K562 (cell line): ENCODE measurements at regions not wholly inside any gene's neighbourhood (a gene's known extent, or its start where the extent isn't known, plus 50 kb on each side); places are given as distances from the start of the nearest gene placed in this dataset.

Source experiments
- ATAC-seq: fragments of 200-7000 bp; cut with Tn5 transposase; 3 replicates; pipeline ENCODE4 v1.9.1; 2020; ENCODE audit warnings: moderate library complexity
- BruUV-seq: library from RNA; stranded (reverse); fragments of 400-500 nt; replicated peaks from 2 replicates; lab custom pipeline; 2021; lab: Mats Ljungman, UMichigan
- CTCF ChIA-PET: fragments of 300-600 bp; formaldehyde crosslinking; extraction: SDS; loops from one replicate; lab custom pipeline; 2021; ENCODE audit warnings: low intra/inter-chr PET ratio; lab: Yijun Ruan, JAX
- POLR2A ChIA-PET: fragments of 300-600, 350-650 bp; sonication (Branson Sonifier 250); formaldehyde crosslinking; extraction: SDS; loops from one replicate; lab custom pipeline; 2021; ENCODE audit warnings: antibody characterized with exemption, inconsistent platforms; lab: Yijun Ruan, JAX
- DNase-seq, 4 experiments: peaks; one replicate each; pipeline versions ENCODE4 v3.0.0 to v3.0.0-alpha.2; 2011 to 2018; ENCODE audit warnings: low spot score in 3 of 4, mixed read lengths in 3 of 4; ENCODE audit errors: extremely low read depth in 1 of 4
- FAIRE-seq: peaks from 2 replicates; lab custom pipeline; 2011; peaks lifted over from hg19 to GRCh38; lab: Jason Lieb, UNC
- H2AFZ ChIP-seq: 2 replicates; pipeline ENCODE4 v1.6.0; 2011; ENCODE audit warnings: low read depth, low read length, control low read depth, inconsistent platforms
- H3K27ac ChIP-seq: fragments of 200-600 bp; 3 replicates; pipeline ENCODE4 v1.8.0; 2011; ENCODE audit warnings: low read depth, mild to moderate bottlenecking, control low read depth, inconsistent platforms, low read length, moderate library complexity, mixed read lengths; ENCODE audit errors: extremely low read depth
- H3K27me3 ChIP-seq, 2 experiments: fragments of 300-600 bp in 1 of 2; 2 replicates in 1 of 2; 3 replicates in 1 of 2; pipeline versions ENCODE4 v1.6.0 to v1.8.0; 2011; ENCODE audit warnings: inconsistent platforms in 2 of 2, low read length in 2 of 2, mild to moderate bottlenecking in 1 of 2, mixed read lengths in 1 of 2, moderate library complexity in 1 of 2; ENCODE audit not compliant: control insufficient read depth in 2 of 2, insufficient read depth in 2 of 2
- H3K36me3 ChIP-seq: fragments of 300-600 bp; 3 replicates; pipeline ENCODE4 v1.8.0; 2011; ENCODE audit warnings: mild to moderate bottlenecking, low read length, inconsistent platforms; ENCODE audit not compliant: control insufficient read depth, insufficient read depth
- H3K4me1 ChIP-seq, 2 experiments: fragments of 200-600 bp in 1 of 2; replicated peaks in 1 of 2; 2 replicates in 1 of 2; 3 replicates in 1 of 2; pipeline versions ENCODE4 v1.5.1 to v1.8.0; 2011; ENCODE audit warnings: inconsistent platforms in 2 of 2, low read length in 2 of 2, mild to moderate bottlenecking in 1 of 2, mixed read lengths in 1 of 2, moderate library complexity in 1 of 2; ENCODE audit not compliant: control insufficient read depth in 2 of 2, insufficient read depth in 2 of 2
- H3K4me2 ChIP-seq: 2 replicates; pipeline ENCODE4 v1.6.1; 2011; ENCODE audit warnings: low read length, control low read depth, inconsistent platforms, mixed read lengths; ENCODE audit not compliant: insufficient read depth
- H3K4me3 ChIP-seq: fragments of 200-600 bp; sonication (generic), shearing (Covaris generic); 2 replicates; pipeline ENCODE4 v1.5.1; 2016; ENCODE audit warnings: control low read depth, inconsistent platforms
- H3K79me2 ChIP-seq: fragments of 200-600 bp; 3 replicates; pipeline ENCODE4 v1.8.0; 2011; ENCODE audit warnings: low read length, inconsistent platforms; ENCODE audit not compliant: control insufficient read depth, insufficient read depth
- H3K9ac ChIP-seq, 2 experiments: 2 replicates each; pipeline versions ENCODE4 v1.6.0 to v1.6.1; 2011; ENCODE audit warnings: low read depth in 2 of 2, low read length in 2 of 2, control low read depth in 1 of 2, inconsistent platforms in 1 of 2, mild to moderate bottlenecking in 1 of 2, mixed read lengths in 1 of 2; ENCODE audit not compliant: insufficient read depth in 1 of 2
- H3K9me1 ChIP-seq: one replicate; pipeline ENCODE4 v1.6.0; 2011; ENCODE audit warnings: inconsistent platforms, mild to moderate bottlenecking, low read length, moderate library complexity; ENCODE audit not compliant: control insufficient read depth, insufficient read depth
- H3K9me3 ChIP-seq: replicated peaks from 2 replicates; pipeline ENCODE4 v1.5.1; 2011; ENCODE audit warnings: low read depth, low read length, inconsistent platforms; ENCODE audit not compliant: control insufficient read depth, insufficient read depth
- H4K20me1 ChIP-seq: replicated peaks from 2 replicates; pipeline ENCODE4 v1.6.1; 2011; ENCODE audit warnings: low read length, inconsistent platforms, mixed read lengths; ENCODE audit not compliant: control insufficient read depth, insufficient read depth
- ADNP ChIP-seq: fragments of 200-800 bp; sonication (Bioruptor generic); IDR thresholded peaks from 2 replicates; pipeline ENCODE4 v1.6.1; 2016; ENCODE audit warnings: missing genetic modification characterization, missing compliant biosample characterization
- ARID3B ChIP-seq: fragments of 250-450 bp; sonication (Bioruptor Pico); IDR thresholded peaks from 2 replicates; pipeline ENCODE4 v1.4.0; 2020; ENCODE audit warnings: borderline replicate concordance
- CHAMP1 ChIP-seq: fragments of 450-650 bp; IDR thresholded peaks from 2 replicates; pipeline ENCODE4 v1.6.1; 2016; ENCODE audit warnings: mild to moderate bottlenecking
- EP300 ChIP-seq: IDR thresholded peaks from 2 replicates; pipeline ENCODE4 v1.6.1; 2012; ENCODE audit warnings: low read length, improper control_type of control experiment
- NR2C2 ChIP-seq, 2 experiments: fragments of 200-800 bp in 1 of 2; sonication (Bioruptor generic) in 1 of 2; sonication (generic) in 1 of 2; formaldehyde crosslinking in 1 of 2; IDR thresholded peaks; 2 replicates each; pipeline versions ENCODE4 v1.6.1 to v1.8.0; 2016 to 2022; ENCODE audit warnings: mild to moderate bottlenecking in 1 of 2, missing compliant biosample characterization in 1 of 2, missing genetic modification characterization in 1 of 2, missing genetic modification reagents in 1 of 2
- RAD21 ChIP-seq, 2 experiments: fragments of 250-450 bp in 1 of 2; fragments of 450-650 bp in 1 of 2; sonication (Bioruptor Pico) in 1 of 2; formaldehyde crosslinking in 1 of 2; IDR thresholded peaks in 1 of 2; conservative IDR thresholded peaks in 1 of 2; 2 replicates each; pipeline versions ENCODE4 v1.4.0 to v1.8.0; 2020 to 2022; ENCODE audit warnings: mild to moderate bottlenecking in 2 of 2, moderate library complexity in 1 of 2
- RB1 ChIP-seq: fragments of 450-650 bp; IDR thresholded peaks from 2 replicates; pipeline ENCODE4 v1.6.1; 2017; ENCODE audit warnings: low read depth, mild to moderate bottlenecking
- SREBF2 ChIP-seq: sonication (generic); formaldehyde crosslinking; IDR thresholded peaks from 2 replicates; pipeline ENCODE4 v1.4.0; 2020; ENCODE audit warnings: mild to moderate bottlenecking, missing genetic modification reagents
- TBP ChIP-seq: optimal IDR thresholded peaks from 2 replicates; pipeline ENCODE3; 2011; ENCODE audit warnings: low read depth, low read length, improper control_type of control experiment
- ZNF407 ChIP-seq: fragments of 450-650 bp; IDR thresholded peaks from 2 replicates; pipeline ENCODE4 v1.6.1; 2016; ENCODE audit warnings: low read depth
- ZNF76 ChIP-seq: fragments of 250-450 bp; sonication (Bioruptor Pico); IDR thresholded peaks from 2 replicates; pipeline ENCODE4 v1.4.0; 2020; ENCODE audit warnings: mild to moderate bottlenecking, moderate library complexity, borderline replicate concordance
- WGBS: fragments of 100-300 bp; shearing (Covaris generic); methylation state at CpG from one replicate; pipeline ENCODE4 v1.1.6; 2016; ENCODE audit warnings: low coverage, mixed read lengths; ENCODE audit not compliant: insufficient coverage; ENCODE audit errors: missing lambda C conversion rate; 5-methylcytosine and 5-hydroxymethylcytosine counted together
- in situ Hi-C: fragments of 300-500 bp; cut with MboI; formaldehyde crosslinking; loops from 4 replicates; pipeline ENCODE4 v1.15.0; 2018; ENCODE audit warnings: inconsistent platforms, mixed read lengths
- intact Hi-C: fragments of 100-400 bp; cut with micrococcal nuclease; formaldehyde crosslinking; loops from 2 replicates; pipeline ENCODE4 v1.14.2; 2022

GRCh38 chr2:204110338-204110741 lies 173.8 kb downstream of the ICOS start:
- DNase-seq (no peak), FAIRE-seq (no peak), ATAC-seq (no peak)
- no peaks in the 10 kb centered on the region for H3K79me2 ChIP-seq
- H4K20me1 ChIP-seq = no peaks in the 10 kb centered on the region
- peaks cover 0 to 11% of the 10 kb centered on the region in 2 experiments; a peak in 2 of 5 replicates for H3K27me3 ChIP-seq
- no TSS peak for BruUV-seq
- POLR2A ChIA-PET = no interaction called here
- no peak overlapping the region for H3K27ac ChIP-seq
- TF ChIP-seq CHAMP1 (no peak), NR2C2 (CRISPR knock-in tag; IDR thresholded peaks at IDR 0.05) (no peak), NR2C2 (tag; IDR thresholded peaks at IDR 0.05) (no peak), RAD21 (CRISPR knock-in tag; conservative IDR thresholded peaks at IDR 0.05 in 1 of 2, IDR thresholded peaks at IDR 0.05 in 1 of 2) (no peak), ADNP (tag) (no peak), TBP (no peak), EP300 (no peak), SREBF2 (no peak), ZNF76 (CRISPR knock-in tag) (no peak), RB1 (no peak), ARID3B (CRISPR knock-in tag) (no peak), ZNF407 (no peak)
- H3K36me3 ChIP-seq = no peaks in the 10 kb centered on the region
- H3K9me1 ChIP-seq = no peaks in the 10 kb centered on the region
- intact Hi-C loops = no loop called here
- no peak overlapping the region for H3K4me2 ChIP-seq
- no peak overlapping the region for H2AFZ ChIP-seq
- 0% methylated on average over 7 of the region's 8 CpGs for WGBS
- CTCF ChIA-PET = no interaction called here
- H3K4me3 ChIP-seq = no peak overlapping the region
- in situ Hi-C loops = no loop called here
- H3K9ac ChIP-seq = no peak overlapping the region
- no peaks in the 10 kb centered on the region for H3K9me3 ChIP-seq
- H3K4me1 ChIP-seq = no peaks in the 10 kb centered on the region
